HEK293 (cell line): ENCODE measurements at regions not wholly inside any gene's neighbourhood (a gene's known extent, or its start where the extent isn't known, plus 50 kb on each side); places are given as distances from the start of the nearest gene placed in this dataset.

Source experiments
- CTCF ChIA-PET: fragments of 350-600 bp; formaldehyde crosslinking; extraction: SDS; loops from one replicate; lab custom pipeline; 2021; ENCODE audit warnings: antibody characterized with exemption; lab: Yijun Ruan, JAX
- POLR2A ChIA-PET: fragments of 300-600 bp; formaldehyde crosslinking; extraction: SDS; loops from one replicate; lab custom pipeline; 2020; ENCODE audit warnings: antibody characterized with exemption, inconsistent platforms; lab: Yijun Ruan, JAX
- H3K27ac ChIP-seq: fragments of 200-500 bp; sonication (Bioruptor generic); 2 replicates; pipeline ENCODE4 v1.5.1; 2014; ENCODE audit warnings: low read depth, low read length, control low read depth, inconsistent platforms; ENCODE audit errors: extremely low read depth
- H3K36me3 ChIP-seq, 2 experiments: fragments of 200-500 bp in 1 of 2; sonication (Bioruptor generic) in 1 of 2; 1 replicate in 1 of 2; 2 replicates in 1 of 2; pipeline ENCODE4 v1.5.1; 2014 to 2017; ENCODE audit warnings: inconsistent platforms in 2 of 2, low read length in 2 of 2; ENCODE audit not compliant: control insufficient read depth in 2 of 2, insufficient read depth in 1 of 2
- H3K4me1 ChIP-seq: fragments of 200-500 bp; sonication (Bioruptor generic); 2 replicates; pipeline ENCODE4 v1.5.1; 2014; ENCODE audit warnings: mild to moderate bottlenecking, low read length, inconsistent platforms; ENCODE audit not compliant: control insufficient read depth, insufficient read depth
- H3K4me3 ChIP-seq: 2 replicates; pipeline ENCODE4 v1.5.1; 2011; ENCODE audit warnings: low read depth, mild to moderate bottlenecking, control low read depth, low read length, moderate library complexity
- H3K9me3 ChIP-seq: fragments of 200-500 bp; sonication (Bioruptor generic); 2 replicates; pipeline ENCODE4 v1.5.1; 2014; ENCODE audit warnings: low read depth, low read length, inconsistent platforms; ENCODE audit not compliant: control insufficient read depth, insufficient read depth
- EGR2 ChIP-seq: fragments of 450-650 bp; formaldehyde crosslinking; IDR thresholded peaks from 2 replicates; pipeline ENCODE4 v1.5.1; 2016; ENCODE audit warnings: low read depth, missing biosample characterization, missing genetic modification characterization
- FEZF1 ChIP-seq: fragments of 450-650 bp; formaldehyde crosslinking; IDR thresholded peaks from 2 replicates; pipeline ENCODE4 v1.5.1; 2016; ENCODE audit warnings: missing biosample characterization, missing genetic modification characterization
- GLIS2 ChIP-seq: fragments of 450-650 bp; formaldehyde crosslinking; IDR thresholded peaks from 2 replicates; pipeline ENCODE4 v1.5.1; 2016; ENCODE audit warnings: missing biosample characterization, missing genetic modification characterization
- OVOL3 ChIP-seq: fragments of 450-650 bp; formaldehyde crosslinking; IDR thresholded peaks from 2 replicates; pipeline ENCODE4 v1.5.1; 2016; ENCODE audit warnings: missing biosample characterization, missing genetic modification characterization
- SP7 ChIP-seq: fragments of 450-650 bp; formaldehyde crosslinking; IDR thresholded peaks from 2 replicates; pipeline ENCODE4 v1.5.1; 2016; ENCODE audit warnings: missing biosample characterization, missing genetic modification characterization
- ZBTB11 ChIP-seq: fragments of 450-650 bp; formaldehyde crosslinking; conservative IDR thresholded peaks from 2 replicates; pipeline ENCODE4 v1.5.1; 2016; ENCODE audit warnings: low read depth, missing biosample characterization, missing genetic modification characterization
- ZNF121 ChIP-seq: fragments of 450-650 bp; formaldehyde crosslinking; IDR thresholded peaks from 2 replicates; pipeline ENCODE4 v1.5.1; 2016; ENCODE audit warnings: missing biosample characterization, missing genetic modification characterization
- ZNF157 ChIP-seq: fragments of 450-650 bp; formaldehyde crosslinking; IDR thresholded peaks from 2 replicates; pipeline ENCODE4 v1.5.1; 2016; ENCODE audit warnings: missing biosample characterization, missing genetic modification characterization
- ZNF174 ChIP-seq: fragments of 450-650 bp; formaldehyde crosslinking; IDR thresholded peaks from 2 replicates; pipeline ENCODE4 v1.5.0; 2017; ENCODE audit warnings: missing biosample characterization, mild to moderate bottlenecking, missing genetic modification characterization
- ZNF18 ChIP-seq: fragments of 450-650 bp; formaldehyde crosslinking; IDR thresholded peaks from 2 replicates; pipeline ENCODE4 v1.5.1; 2016; ENCODE audit warnings: missing biosample characterization, missing genetic modification characterization
- ZNF248 ChIP-seq: fragments of 450-650 bp; formaldehyde crosslinking; IDR thresholded peaks from 2 replicates; pipeline ENCODE4 v1.5.1; 2017; ENCODE audit warnings: missing biosample characterization, missing genetic modification characterization
- ZNF26 ChIP-seq: fragments of 450-650 bp; formaldehyde crosslinking; IDR thresholded peaks from 2 replicates; pipeline ENCODE4 v1.5.1; 2016; ENCODE audit warnings: missing biosample characterization, missing genetic modification characterization
- ZNF37A ChIP-seq: fragments of 450-650 bp; IDR thresholded peaks from 2 replicates; pipeline ENCODE4 v1.5.1; 2018; ENCODE audit warnings: missing biosample characterization, missing genetic modification characterization
- ZNF501 ChIP-seq: fragments of 450-650 bp; formaldehyde crosslinking; IDR thresholded peaks from 2 replicates; pipeline ENCODE4 v1.5.1; 2016; ENCODE audit warnings: missing biosample characterization, missing genetic modification characterization
- ZNF639 ChIP-seq: fragments of 450-650 bp; formaldehyde crosslinking; IDR thresholded peaks from 2 replicates; pipeline ENCODE4 v1.5.1; 2016; ENCODE audit warnings: missing biosample characterization, missing genetic modification characterization
- ZNF664 ChIP-seq: fragments of 450-650 bp; formaldehyde crosslinking; IDR thresholded peaks from 2 replicates; pipeline ENCODE4 v1.5.1; 2016; ENCODE audit warnings: missing biosample characterization, missing genetic modification characterization
- ZNF670 ChIP-seq: fragments of 450-650 bp; formaldehyde crosslinking; IDR thresholded peaks from 2 replicates; pipeline ENCODE4 v1.5.1; 2016; ENCODE audit warnings: missing biosample characterization, missing genetic modification characterization, low read depth
- ZNF791 ChIP-seq: fragments of 450-650 bp; formaldehyde crosslinking; IDR thresholded peaks from 2 replicates; pipeline ENCODE4 v1.5.1; 2016; ENCODE audit warnings: missing biosample characterization, missing genetic modification characterization
- ZNF792 ChIP-seq: fragments of 450-650 bp; formaldehyde crosslinking; IDR thresholded peaks from 2 replicates; pipeline ENCODE4 v1.5.1; 2016; ENCODE audit warnings: missing biosample characterization, missing genetic modification characterization
- TF ChIP-seq, protein P1 (sequence below): fragments of 450-650 bp; formaldehyde crosslinking; IDR thresholded peaks from 2 replicates; pipeline ENCODE4 v1.5.1; 2016; ENCODE audit warnings: missing biosample characterization, missing genetic modification characterization
- TF ChIP-seq, protein P2 (sequence below): fragments of 450-650 bp; formaldehyde crosslinking; IDR thresholded peaks from 2 replicates; pipeline ENCODE4 v1.5.1; 2017; ENCODE audit warnings: missing biosample characterization, missing genetic modification characterization
- TF ChIP-seq, protein P3 (sequence below): fragments of 450-650 bp; formaldehyde crosslinking; IDR thresholded peaks from 2 replicates; pipeline ENCODE4 v1.5.1; 2017; ENCODE audit warnings: missing biosample characterization, missing genetic modification characterization

GRCh38 chr4:45621971-45622370, 501.9 kb downstream of the GABRG1 start (continued):
- TF ChIP-seq ZNF18 (no peak), ZNF792 (no peak), GLIS2 (tag by site-specific recombination) (no peak), ZNF248 (tag by site-specific recombination) (no peak)
- TF ChIP-seq, protein P1, sequence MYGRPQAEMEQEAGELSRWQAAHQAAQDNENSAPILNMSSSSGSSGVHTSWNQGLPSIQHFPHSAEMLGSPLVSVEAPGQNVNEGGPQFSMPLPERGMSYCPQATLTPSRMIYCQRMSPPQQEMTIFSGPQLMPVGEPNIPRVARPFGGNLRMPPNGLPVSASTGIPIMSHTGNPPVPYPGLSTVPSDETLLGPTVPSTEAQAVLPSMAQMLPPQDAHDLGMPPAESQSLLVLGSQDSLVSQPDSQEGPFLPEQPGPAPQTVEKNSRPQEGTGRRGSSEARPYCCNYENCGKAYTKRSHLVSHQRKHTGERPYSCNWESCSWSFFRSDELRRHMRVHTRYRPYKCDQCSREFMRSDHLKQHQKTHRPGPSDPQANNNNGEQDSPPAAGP (tag by site-specific recombination): no peak
- TF ChIP-seq, all 188 proteins: peak for 0

- POLR2A ChIA-PET: no interaction called here
- CTCF ChIA-PET: interaction anchor here (0.6 kb wide), 1 partner anchor 198 kb away, joined by 3 read pairs; no protein-coding TSS in a partner anchor
- H3K36me3 ChIP-seq: no peaks in the 10 kb centered on the region
- no peak overlapping the region for H3K4me3 ChIP-seq
- no peak overlapping the region for H3K27ac ChIP-seq
- no peaks in the 10 kb centered on the region for H3K9me3 ChIP-seq
- H3K4me1 ChIP-seq: no peaks in the 10 kb centered on the region
- no peak for TF ChIP-seq ZNF501
- TF ChIP-seq ZNF26 (tag by site-specific recombination): no peak
- no peak for TF ChIP-seq FEZF1 (tag by site-specific recombination)
- TF ChIP-seq ZNF670 (tag by site-specific recombination): no peak
- TF ChIP-seq ZNF121: no peak
- TF ChIP-seq ZNF664: no peak
- TF ChIP-seq, protein P2, sequence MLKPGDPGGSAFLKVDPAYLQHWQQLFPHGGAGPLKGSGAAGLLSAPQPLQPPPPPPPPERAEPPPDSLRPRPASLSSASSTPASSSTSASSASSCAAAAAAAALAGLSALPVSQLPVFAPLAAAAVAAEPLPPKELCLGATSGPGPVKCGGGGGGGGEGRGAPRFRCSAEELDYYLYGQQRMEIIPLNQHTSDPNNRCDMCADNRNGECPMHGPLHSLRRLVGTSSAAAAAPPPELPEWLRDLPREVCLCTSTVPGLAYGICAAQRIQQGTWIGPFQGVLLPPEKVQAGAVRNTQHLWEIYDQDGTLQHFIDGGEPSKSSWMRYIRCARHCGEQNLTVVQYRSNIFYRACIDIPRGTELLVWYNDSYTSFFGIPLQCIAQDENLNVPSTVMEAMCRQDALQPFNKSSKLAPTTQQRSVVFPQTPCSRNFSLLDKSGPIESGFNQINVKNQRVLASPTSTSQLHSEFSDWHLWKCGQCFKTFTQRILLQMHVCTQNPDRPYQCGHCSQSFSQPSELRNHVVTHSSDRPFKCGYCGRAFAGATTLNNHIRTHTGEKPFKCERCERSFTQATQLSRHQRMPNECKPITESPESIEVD (tag by site-specific recombination): no peak
- no peak for TF ChIP-seq ZNF791 (tag by site-specific recombination)
- TF ChIP-seq EGR2 (tag by site-specific recombination): no peak
- no peak for TF ChIP-seq ZNF157 (tag by site-specific recombination)
- TF ChIP-seq, protein P3, sequence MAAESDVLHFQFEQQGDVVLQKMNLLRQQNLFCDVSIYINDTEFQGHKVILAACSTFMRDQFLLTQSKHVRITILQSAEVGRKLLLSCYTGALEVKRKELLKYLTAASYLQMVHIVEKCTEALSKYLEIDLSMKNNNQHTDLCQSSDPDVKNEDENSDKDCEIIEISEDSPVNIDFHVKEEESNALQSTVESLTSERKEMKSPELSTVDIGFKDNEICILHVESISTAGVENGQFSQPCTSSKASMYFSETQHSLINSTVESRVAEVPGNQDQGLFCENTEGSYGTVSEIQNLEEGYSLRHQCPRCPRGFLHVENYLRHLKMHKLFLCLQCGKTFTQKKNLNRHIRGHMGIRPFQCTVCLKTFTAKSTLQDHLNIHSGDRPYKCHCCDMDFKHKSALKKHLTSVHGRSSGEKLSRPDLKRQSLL (tag by site-specific recombination): no peak
- TF ChIP-seq SP7: no peak
- TF ChIP-seq OVOL3: no peak
- TF ChIP-seq ZNF174: no peak
- TF ChIP-seq, protein P1 (tag by site-specific recombination): no peak
- TF ChIP-seq ZBTB11 (tag by site-specific recombination): no peak
- no peak for TF ChIP-seq ZNF18
- no peak for TF ChIP-seq ZNF37A (tag by site-specific recombination)
- no peak for TF ChIP-seq ZNF639
Observed at GRCh38 chr4:45620808-45621207, 503.0 kb downstream of the GABRG1 start.
